ENCODE measurements at regions not wholly inside any gene's neighbourhood (a gene's known extent, or its start where the extent isn't known, plus 50 kb on each side); places are given as distances from the start of the nearest gene placed in this dataset.
A peak's percentile ranks its signal among the peaks of the same experiment; 100 is the strongest.

DNA sequence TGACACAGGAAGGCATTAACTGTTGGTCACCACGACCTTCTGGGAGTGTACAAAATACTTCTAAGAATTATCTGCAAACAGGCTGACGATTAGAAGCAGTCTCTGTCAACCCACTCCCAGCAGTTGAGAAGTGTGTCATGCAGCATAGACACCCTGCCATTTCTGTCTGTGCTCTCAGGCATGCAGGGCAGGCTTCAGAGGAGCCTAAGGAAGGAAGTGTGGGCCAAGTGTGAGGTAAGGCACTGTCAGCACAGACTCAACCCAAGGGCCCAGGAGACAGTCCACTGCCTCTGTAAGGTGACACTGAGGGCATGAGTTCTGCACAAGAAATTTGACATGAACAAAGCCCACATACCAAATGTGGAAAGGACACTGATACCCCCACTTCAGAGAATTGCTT is 109.0 kb upstream of the VIPR2 start:
- DNase-seq: no peak

DNA sequence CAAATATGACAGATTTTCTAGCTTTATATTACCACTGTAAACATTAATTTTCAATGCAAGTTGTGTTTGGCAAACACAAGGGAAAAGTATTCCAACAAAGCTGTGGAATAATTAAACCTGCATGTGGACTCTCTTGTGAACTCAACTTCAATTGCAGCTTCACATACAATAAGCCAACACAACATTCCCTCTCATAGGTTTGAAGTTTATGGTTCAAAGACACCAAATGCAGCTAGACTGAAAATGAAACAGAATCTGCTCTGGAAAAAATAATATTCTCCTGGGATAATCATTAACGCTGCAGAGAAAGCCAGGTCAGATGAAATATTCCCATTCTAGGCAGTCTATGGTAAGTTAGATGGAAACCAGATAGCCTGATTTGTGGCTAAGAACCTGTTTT is 105.8 kb upstream of the VIPR2 start:
- DNase-seq: no peak

DNA sequence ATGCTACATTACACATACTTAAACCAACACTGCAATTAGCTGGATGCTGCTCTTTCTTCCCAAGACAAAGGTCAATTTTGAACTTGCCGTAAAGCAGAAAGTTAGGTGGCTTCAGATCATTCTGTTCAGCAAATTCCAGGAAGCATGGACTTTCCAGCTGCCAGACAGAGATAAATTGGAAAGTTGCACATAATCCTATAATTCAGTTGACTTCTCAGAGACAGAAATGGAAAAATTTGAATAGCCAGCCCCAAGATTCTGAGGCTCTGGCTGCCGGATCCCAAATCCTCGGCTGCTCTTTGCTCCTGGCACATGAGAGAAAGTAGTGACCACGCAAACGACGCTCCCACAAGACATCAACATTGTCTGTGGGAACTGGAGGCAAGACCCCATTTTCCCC is 105.0 kb upstream of the VIPR2 start:
- no peak for DNase-seq

DNA sequence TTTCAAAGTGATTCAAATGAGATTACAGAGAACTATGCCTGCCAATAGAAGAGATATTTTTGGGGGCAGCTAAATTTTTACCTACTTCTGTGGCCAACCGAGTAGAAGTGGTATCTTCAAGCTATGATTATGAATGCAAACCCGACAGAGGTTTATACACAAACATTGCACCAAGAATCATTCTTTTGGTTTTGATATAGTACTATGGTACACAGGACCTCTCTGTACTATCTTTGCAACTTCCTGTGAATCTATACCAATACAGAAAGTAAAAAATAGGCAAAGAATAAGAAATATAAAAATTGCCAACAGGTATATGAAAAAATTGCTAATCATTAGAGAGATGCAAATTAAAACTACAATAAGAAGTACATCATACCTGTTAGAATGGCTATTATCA is 103.2 kb upstream of the VIPR2 start:
- no peak for DNase-seq

DNA sequence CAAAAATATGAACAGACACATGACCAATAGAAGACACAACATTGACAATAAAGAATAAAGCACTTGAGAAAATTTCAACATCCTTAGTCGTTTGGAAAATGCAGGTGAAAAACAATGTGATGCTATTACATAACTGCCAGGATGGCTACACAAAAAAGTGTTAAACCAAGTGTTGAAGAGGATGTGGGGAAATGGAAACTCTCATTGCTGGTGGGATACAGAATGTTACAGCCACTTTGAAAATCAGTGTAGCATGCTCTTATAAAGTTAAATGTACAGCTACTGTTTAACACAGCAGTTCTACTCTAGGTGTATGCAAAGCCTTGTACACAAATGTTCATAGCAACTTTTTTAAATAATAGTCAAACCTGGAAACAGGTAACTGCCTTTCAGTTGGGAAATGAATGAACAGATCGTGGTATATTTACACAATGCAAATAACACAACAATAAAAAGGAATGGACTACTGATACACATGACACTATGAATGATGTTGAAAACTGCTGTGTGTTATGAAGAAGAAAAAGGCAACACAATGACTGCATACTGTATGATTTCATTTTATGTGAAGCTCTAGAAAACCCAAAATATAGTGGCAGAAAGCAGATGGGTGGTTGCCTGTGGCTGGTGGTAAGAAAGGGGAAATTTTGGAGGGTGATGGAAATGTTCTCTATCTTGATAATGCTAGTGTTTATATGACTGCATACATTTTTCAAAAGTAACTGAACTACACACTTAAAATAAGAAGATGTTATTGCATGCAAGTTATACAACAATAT is 102.2 kb upstream of the VIPR2 start:
- no peak for DNase-seq

DNA sequence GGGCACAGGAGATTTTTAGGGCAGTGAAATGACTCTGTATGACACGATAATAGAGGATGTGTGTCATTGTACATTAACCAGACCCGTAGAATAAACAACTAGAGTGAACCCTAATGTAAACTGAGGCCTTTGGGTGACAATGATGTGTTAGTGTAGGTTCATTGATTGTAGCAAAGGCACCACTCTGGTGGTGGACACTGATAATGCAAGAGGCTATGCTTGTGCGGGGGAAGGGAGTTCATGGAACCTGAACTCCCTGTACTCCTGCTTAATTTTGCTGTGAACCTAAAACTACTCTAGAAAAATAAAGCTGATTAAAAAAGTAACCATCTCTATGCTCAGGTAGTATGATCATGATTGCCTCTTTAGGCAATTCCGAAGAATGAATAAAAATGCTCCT is 96.3 kb upstream of the VIPR2 start:
- DNase-seq: peak; percentile 3

DNA sequence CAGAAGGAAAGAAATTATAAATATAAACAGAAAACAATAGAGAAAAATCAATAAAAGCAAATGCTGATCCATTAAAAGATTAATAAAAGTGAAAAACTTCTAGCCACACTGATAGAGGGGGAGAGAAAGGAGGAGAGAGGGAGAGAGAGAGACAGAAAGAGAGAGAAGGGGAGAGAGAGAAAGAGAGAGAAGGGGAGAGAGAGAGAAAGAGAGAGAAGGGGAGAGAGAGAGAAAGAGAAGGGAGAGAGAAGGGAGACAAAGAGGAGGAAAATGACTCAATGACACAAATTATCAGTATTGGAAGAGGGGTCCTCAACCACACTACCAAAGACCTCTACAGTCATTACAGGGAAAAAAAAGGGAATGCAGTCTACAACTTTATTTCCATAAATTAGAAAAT is 94.4 kb upstream of the VIPR2 start:
- no peak for DNase-seq

DNA sequence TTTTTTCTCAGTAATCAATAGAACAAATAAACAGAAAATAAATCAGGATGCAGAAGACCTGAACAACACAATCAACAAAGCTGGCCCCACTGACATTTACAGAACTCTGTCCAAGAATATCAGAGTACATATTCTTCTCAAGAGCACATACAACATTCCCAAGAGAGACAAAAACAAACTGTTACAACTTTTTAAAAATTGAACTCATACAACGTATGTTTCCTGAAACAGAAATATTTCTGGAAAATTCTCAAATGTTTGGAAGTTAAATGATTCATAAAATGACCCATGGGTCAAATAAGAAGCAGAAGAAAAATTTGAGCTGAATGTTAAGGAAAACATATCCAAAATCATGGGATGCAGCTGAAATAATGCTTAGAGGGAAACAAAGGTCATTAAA is 93.9 kb upstream of the VIPR2 start:
- no peak for DNase-seq

DNA sequence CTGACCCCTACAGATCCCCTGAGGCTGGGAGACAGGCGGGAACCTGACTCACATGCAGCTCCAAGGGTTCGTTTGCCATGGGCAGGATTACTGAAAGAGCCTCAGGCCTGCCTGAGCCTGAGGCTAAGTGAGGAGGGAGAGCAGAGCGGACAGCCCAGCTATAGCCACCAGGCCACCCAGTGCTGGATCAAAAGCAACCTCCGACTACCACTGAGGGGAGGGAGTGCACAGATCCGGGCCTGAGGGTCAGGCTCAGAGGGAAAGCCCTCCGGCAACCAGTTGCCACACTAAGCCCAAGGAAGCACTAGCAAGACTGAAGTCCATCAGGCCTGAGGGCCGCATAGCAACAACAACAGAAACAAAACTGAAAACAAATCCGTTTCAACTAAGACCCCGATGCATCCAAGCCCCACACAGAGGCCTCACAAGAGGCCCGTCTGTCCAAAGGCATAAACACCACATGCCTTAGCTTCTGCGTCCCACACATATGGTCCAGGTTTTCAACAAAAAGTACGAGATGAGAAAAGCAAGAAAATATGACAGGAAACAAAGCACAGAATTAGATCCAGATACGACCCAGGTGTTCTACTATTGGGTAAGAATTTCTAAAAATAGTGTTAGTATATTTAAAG is 92.5 kb upstream of the VIPR2 start:
- DNase-seq: no peak

DNA sequence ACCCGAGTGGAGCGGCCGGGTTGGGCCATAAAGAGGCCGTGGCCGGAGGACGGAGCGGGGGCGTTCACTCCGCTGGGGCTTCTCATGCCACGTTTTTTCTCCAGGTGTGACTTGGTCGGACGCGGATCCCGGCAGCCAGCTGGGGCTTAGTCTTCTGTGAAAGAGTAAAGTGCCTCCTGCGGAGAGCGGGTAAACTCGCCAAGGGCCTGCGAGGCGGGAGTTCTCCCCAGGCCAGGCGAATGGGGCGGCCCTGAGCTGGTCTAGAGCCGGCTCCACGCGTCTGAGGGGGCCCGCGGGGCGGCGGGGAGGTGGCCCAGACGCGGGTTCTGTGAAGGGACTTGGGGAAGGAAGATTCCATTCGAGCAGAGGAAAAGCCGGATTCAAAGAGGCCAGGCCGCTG is 86.3 kb upstream of the VIPR2 start:
- no peak for DNase-seq

DNA sequence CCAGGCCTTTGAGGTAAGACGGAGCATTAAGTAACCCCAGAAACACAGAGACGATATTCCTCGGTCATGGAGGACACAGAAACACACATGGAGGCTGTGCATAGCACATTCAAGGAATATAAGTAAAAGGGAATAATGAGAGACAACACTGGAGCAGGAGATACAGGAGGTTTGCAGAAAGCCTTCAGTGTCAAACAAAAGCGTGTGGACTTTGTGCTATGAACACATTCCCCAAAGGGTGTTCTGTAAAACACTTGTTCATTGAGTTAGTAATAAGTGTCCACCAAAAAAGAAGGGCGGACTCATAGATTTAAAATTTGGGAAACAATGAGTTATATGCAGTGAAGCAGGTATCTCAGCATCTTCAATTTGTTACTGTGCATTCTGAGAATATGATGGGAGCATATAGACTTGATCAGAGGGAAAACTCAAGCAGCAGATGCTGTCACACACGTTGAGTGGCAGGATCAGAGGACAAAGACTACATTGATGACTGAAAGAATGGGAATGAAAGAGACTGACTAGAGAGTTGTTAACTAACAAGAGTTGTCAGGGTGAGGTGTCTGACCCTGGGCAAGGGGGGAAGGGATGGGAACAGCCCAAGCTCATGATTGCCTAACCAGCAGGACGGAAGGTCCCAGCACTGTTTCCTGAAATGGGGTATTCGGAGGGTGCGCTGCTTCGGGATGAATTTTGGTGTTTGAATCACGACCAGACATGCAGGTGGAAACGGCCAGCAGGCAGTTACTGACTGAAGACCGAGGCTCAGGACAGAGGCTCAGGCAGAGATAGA is 85.2 kb upstream of the VIPR2 start:
- DNase-seq: no peak

DNA sequence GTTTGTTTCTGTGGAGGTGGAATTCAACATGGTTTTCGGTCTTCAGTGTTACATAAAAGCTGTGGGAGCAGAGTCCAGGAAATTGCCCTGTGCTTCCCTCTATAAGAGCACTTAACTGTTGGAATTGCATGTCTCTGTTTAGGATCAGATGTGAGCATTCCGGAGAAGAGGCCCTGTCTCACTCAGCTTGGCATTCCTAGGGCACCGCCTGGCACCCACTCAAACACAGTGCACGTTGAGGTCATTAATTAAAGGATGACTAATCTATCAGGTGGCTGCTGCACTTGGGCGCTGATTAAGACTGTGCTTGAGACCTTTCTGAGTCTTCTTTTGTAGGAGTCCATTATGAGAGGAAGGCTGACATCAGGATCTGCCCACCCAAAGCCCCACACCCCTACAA is 82.8 kb upstream of the VIPR2 start:
- no peak for DNase-seq

DNA sequence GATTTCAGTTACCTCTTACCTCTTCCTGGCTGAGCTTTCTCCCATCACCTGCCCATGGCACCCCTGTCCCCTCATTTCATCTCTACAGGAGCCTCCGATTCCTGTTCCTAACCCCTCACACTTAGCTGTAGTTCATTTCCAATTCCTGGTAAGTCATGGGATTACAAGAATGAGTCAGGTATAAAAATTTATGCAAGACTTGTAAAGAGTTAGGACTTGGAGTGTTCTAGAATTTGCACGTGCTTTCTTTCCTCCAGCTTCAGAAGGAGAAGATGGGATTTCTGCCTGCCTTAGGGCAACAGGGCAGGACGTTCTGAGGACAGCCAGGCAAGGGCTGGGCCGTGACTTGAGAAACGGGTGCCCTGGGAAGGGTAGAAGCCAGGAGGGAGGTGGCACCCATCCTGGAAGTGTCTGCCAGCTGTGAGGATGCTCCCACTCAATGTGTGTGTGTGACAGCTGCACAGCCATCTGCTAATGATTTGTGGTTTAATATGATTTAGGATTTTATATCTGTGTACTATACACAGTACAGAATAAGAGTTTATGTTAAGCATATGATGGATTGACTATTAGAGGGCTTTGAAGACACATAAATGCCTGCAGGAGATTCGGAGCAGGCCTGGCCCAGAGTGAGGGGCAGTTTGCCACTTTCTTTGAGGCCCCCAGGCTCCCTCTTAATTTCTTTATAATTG is 81.5 kb upstream of the VIPR2 start:
- DNase-seq: no peak

DNA sequence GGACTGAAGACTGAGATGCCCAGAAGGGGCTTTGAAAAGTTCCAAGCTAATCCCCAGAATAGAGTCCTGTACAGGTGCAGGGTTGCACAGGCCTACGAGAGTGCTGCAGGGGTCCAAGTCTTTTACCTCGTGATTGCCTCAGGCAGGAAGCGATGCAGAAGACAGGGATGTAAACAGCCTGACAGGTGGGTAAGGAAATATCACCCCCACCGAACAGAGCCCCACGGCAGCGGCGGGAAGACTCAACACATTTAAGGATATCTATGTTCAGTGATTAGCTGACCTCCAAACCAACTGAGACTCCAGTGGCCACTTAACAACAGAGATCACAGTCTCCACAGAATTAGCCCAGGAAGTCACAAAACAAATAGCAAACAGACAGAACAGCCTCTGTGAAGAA is 73.9 kb upstream of the VIPR2 start:
- no peak for DNase-seq

DNA sequence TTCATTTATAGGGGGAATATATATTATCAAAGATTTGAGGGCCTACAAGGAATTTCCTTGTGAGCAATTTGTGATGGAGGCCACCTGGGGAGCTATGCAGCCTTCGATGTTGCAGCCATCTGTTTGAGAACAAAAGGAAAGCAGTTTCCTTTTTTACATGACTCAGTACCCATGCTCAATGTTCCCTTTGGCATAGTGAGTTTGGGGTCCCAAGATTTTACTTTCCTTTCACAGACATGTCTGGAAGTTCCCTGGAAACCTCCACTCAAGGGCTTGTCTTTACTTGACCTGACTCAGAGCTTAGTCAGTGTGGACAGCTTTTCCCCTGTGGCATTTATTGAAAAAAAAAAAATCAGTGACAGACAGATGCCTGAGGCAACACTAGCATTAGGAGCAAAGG is 73.5 kb upstream of the VIPR2 start:
- no peak for DNase-seq

DNA sequence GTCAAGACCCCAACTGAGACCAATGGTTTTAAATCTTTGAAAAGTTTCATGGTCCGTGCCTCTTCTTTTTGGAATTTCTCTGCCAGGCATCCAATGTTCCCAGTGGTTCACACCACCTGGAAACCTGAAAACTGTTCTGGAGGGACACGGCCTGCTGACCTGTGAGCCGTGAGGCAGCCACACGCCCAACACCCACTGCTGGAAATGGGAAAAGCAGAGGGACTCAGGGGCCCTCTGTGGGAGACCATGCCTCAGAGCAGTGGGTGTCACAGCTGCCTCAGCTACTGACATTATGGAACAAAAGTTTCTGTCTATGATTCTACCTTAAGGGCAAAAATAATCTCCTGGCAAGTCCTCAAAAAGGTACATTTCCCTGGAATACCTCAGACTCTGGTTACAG is 70.4 kb upstream of the VIPR2 start:
- no peak for DNase-seq

DNA sequence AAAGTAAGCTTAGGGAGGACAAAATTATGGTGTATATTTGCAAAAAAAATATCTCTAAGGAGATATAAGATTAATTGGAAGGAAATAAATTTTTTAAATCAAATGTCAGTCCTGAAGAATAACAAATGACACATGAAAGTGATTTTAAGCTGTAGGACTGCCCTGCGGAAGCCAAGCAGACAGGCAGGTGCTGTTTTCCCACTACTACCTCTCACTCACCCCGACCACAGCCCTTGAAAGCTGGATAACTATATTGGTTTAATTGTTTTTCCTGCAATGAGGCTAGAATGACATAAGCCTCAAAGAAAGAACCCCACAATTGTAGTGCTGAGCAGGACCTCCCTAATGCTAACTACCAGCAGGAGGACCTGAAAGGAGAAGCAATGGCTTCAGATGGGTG is 68.6 kb upstream of the VIPR2 start:
- no peak for DNase-seq

DNA sequence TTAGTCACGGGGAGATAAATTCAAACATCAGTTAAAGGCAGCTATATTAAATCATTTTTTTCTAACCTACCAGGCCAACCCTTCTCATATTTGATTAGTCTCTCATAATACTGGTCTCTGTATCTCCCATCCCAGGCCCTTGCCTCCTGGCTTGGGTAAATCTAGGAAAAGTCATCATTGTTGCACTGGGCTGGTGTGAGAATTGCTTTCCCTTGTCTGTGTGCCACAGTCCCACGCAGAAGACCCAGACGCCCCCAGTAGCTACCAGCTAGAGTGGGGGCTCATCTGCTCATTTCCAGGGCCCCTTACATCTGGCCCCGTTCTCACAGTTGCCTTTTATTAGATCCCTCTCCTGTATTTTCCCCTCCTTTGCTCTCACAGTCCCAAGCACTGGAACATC is 67.6 kb upstream of the VIPR2 start:
- DNase-seq: no peak

DNA sequence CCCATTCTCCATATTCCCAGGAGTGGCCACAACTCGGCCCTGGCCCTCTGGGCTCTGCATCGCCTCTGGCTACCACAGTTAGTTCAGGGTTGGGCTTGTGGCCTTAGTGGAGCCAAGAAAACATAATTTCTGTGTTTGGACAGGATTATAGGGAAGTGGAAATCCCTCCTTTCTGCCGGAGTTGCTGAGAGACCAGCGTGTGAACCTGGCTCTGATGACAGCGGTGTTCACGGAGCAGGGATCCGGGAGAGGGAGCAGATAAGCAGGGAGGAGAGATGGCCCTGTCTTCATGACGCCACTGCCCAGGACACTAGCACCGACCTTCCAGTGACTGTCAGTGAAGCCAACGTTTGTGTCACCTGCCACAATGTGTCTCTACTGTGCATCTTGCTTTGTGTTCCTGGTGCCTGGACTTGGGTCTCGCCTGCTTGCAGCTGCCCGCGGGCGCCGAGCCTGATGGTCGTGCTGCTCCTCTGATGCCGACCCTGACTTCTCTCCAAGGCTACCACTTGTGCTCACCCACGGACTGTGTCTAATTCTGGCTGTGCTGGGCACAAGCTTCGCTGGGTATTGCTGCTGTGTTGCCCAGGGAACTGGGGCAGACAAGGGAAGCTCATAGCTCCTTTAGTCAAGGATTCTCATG is 67.0 kb upstream of the VIPR2 start:
- no peak for DNase-seq

DNA sequence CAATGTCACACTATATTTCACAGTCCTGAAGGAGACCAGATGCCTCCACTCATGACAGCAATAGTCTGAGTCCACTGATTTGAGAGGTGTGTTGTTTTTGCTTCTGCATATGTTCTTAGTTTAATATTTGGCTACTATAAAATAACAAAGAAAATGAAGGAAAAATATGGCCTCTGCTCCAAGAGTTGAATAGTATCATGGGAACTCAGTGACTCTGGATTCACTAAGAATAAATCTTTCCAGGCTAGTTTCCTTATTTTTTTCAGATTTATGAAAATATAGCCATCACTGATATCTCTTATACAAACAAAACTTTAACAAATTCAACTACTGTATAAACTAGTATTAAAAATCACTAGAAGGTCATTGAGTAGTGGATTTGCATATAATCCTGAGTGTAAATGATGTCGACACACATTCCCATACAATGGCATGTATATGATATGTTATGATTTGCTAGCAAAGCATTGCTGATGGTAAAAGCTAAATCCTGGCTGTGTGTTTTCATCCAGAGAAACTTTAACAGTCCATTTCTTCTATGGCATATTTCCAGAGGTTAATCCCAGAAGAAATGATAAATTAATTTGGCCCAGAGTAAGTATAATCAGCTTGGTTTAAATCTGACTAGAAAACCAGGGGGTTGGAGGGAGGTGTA is 66.0 kb upstream of the VIPR2 start:
- DNase-seq: no peak

DNA sequence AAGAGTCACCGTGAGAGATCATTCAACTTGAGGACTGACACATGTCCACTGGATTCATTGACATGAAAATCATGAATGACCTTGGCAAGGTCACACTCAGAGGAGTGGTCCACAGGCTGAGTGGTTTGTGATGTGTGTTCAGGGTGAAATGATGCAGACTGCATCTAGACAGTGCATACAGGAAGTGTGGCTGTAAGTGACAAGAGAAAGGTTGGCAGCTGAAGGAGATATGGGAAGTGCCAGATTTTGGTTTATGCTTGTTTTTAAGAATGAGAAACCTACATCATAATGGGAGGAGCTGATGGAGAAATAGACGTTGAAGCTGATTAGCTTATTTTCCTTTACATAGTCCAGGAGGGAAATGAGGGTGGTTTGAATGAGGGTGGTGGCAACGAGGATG is 64.8 kb upstream of the VIPR2 start:
- DNase-seq: peak; percentile 25

DNA sequence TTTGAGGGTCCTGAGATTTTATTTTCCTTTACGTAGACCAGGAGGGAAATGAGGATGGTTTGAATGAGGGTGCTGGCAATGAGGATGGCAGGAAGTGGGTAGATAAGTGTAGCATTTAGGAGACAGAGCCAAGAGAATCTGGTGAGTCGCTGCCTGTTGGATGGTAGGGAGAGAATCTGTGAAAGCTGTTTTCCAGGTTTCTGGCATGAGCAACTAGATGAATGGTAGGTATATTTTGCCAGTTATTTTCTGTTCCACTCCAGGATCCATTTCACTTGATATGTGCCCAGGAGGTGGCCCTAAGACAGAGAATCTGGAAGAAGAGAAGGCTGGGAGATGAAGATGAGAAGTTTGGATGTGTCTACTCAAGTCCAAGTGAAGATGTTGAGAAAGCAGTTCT is 63.3 kb upstream of the VIPR2 start:
- DNase-seq: no peak

DNA sequence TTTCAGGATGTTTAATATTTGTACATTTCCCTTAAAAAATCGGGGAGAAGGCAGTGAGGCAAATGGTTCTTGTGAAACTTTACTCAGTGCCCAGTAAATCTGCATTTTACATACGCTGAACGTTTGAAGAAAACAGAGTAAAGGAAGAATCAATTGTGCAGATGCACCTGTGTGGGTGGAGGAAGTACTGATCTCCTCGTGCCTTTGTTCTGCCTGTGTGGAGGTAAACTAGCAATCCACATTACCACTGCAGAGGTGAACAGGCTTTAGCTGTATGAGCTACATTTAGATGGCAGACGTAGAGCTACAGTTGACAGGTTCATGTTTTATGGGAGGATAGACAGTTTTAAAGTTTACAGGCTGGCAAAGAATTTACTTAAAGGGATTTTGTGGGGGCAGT is 62.7 kb upstream of the VIPR2 start:
- DNase-seq: no peak

Data from hematopoietic multipotent progenitor cell treated with erythropoietin and hydrocortisone succinate and interleukin-3 and kit ligand, for 4 days (in vitro differentiated cells).